ENCODE measurements at regions not wholly inside any gene's neighbourhood (a gene's known extent, or its start where the extent isn't known, plus 50 kb on each side); places are given as distances from the start of the nearest gene placed in this dataset.

GRCh38 chr16:73543331-73543969 is 495.5 kb upstream of the ZFHX3 start:
- DNase-seq (no peak), ATAC-seq (no peak)
- TF ChIP-seq POLR2A (IDR thresholded peaks at IDR 0.05) (no peak), CTCF (IDR thresholded peaks at IDR 0.05) (no peak)
- Histone ChIP-seq H3K4me1 (no peaks in the 10 kb centered on the region), H3K9me3 (no peaks in the 10 kb centered on the region), H3K27ac (no peak overlapping the region), H3K36me3 (no peaks in the 10 kb centered on the region), H3K27me3 (peaks cover 0 to 8% of the 10 kb centered on the region in 2 donors), H3K4me3 (no peak overlapping the region)
- 37% methylated on average over 6 of the region's 10 CpGs for WGBS (ENCODE audit: insufficient coverage, low coverage, low lambda C conversion rate, missing lambda C conversion rate)
- intact Hi-C loops (cut with DNase I), result no loop called here

- Histone ChIP-seq H3K27ac (no peak overlapping the region), H3K4me1 (no peaks in the 10 kb centered on the region), H3K27me3 (peaks cover 0 to 4% of the 10 kb centered on the region in 2 donors), H3K4me3 (no peak overlapping the region), H3K36me3 (no peaks in the 10 kb centered on the region), H3K9me3 (no peaks in the 10 kb centered on the region)
- DNase-seq, result no peak
- intact Hi-C loops (cut with DNase I), result no loop called here
- TF ChIP-seq POLR2A (IDR thresholded peaks at IDR 0.05) (no peak), CTCF (IDR thresholded peaks at IDR 0.05) (no peak)
- ATAC-seq, result no peak
- 61% methylated on average over 7 of the region's 8 CpGs for WGBS (ENCODE audit: insufficient coverage, low coverage, low lambda C conversion rate, missing lambda C conversion rate)
Measured at GRCh38 chr16:73542885-73543284, 495.0 kb upstream of the ZFHX3 start.

- ATAC-seq, result no peak
- Histone ChIP-seq H3K27ac (no peak overlapping the region), H3K9me3 (no peaks in the 10 kb centered on the region), H3K36me3 (no peaks in the 10 kb centered on the region), H3K27me3 (no peaks in the 10 kb centered on the region), H3K4me1 (no peaks in the 10 kb centered on the region), H3K4me3 (no peak overlapping the region)
- intact Hi-C loops (cut with DNase I), result no loop called here
- 62% methylated on average over 3 of the region's 3 CpGs for WGBS (ENCODE audit: insufficient coverage, low coverage, low lambda C conversion rate, missing lambda C conversion rate)
- no peak for TF ChIP-seq CTCF (IDR thresholded peaks at IDR 0.05)
- TF ChIP-seq POLR2A (IDR thresholded peaks at IDR 0.05), result no peak
- DNase-seq, result no peak
Measured at GRCh38 chr16:73537921-73538320, 490.0 kb upstream of the ZFHX3 start.

DNA sequence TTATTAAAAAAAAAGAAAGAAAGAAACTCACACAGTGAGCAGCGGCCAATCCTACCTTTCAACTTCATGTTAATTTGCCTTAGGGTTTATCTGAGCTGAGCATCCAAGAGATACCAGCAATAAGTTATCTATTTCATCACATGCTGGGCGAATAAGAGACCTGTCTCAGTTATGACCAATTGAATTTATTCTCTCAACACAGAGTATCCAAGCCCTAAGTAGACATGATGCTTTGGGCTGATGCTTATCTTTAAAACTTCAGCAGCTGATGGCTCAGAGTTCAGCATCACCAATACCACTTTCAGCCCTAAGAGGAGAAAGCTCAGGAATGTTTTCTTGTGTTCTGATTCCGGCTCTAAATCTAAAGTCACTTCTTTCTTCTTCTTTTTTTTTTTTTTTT is 489.0 kb upstream of the ZFHX3 start:
- Histone ChIP-seq H3K27ac (no peak overlapping the region), H3K27me3 (no peaks in the 10 kb centered on the region), H3K4me1 (no peaks in the 10 kb centered on the region), H3K36me3 (no peaks in the 10 kb centered on the region), H3K4me3 (no peak overlapping the region), H3K9me3 (no peaks in the 10 kb centered on the region)
- TF ChIP-seq POLR2A (IDR thresholded peaks at IDR 0.05), result no peak
- TF ChIP-seq CTCF (IDR thresholded peaks at IDR 0.05), result no peak
- DNase-seq, result no peak
- ATAC-seq, result no peak
- WGBS (ENCODE audit: insufficient coverage, low coverage, low lambda C conversion rate, missing lambda C conversion rate), result 52% methylated on average over 3 of the region's 3 CpGs
- intact Hi-C loops (cut with DNase I), result no loop called here

- ATAC-seq, result no peak
- 54% methylated on average over 3 of the region's 3 CpGs for WGBS (ENCODE audit: insufficient coverage, low coverage, low lambda C conversion rate, missing lambda C conversion rate)
- Histone ChIP-seq H3K27me3 (no peaks in the 10 kb centered on the region), H3K36me3 (no peaks in the 10 kb centered on the region), H3K9me3 (no peaks in the 10 kb centered on the region), H3K27ac (no peak overlapping the region), H3K4me1 (no peaks in the 10 kb centered on the region), H3K4me3 (no peak overlapping the region)
- intact Hi-C loops (cut with DNase I), result no loop called here
- no peak for DNase-seq
- TF ChIP-seq CTCF (IDR thresholded peaks at IDR 0.05) (no peak), POLR2A (IDR thresholded peaks at IDR 0.05) (no peak)
Measured at GRCh38 chr16:73531021-73531420, 483.1 kb upstream of the ZFHX3 start.

All from right lobe of liver (tissue), 6 donors.